ENCODE measurements at regions not wholly inside any gene's neighbourhood (a gene's known extent, or its start where the extent isn't known, plus 50 kb on each side); places are given as distances from the start of the nearest gene placed in this dataset.
A peak's percentile ranks its signal among the peaks of the same experiment; 100 is the strongest.

GRCh38 chr7:117951691-117952280 is 78.5 kb upstream of the CTTNBP2 start:
- Histone ChIP-seq H3K36me3 (ENCODE audit: insufficient read depth, low read depth, low read length) (no peaks in the 10 kb centered on the region), H3K4me3 (ENCODE audit: low read length) (no peak overlapping the region), H3K9me3 (ENCODE audit: insufficient read depth, low read depth, low read length) (no peaks in the 10 kb centered on the region), H3K27ac (ENCODE audit: low read length) (no peak overlapping the region), H3K4me1 (ENCODE audit: insufficient read depth, low read length) (peaks cover 3% of the 10 kb centered on the region; the same call in 1 of the 2 replicates), H3K9ac (ENCODE audit: low read depth, low read length) (no peak overlapping the region), H3K27me3 (ENCODE audit: insufficient read depth, low read length) (no peaks in the 10 kb centered on the region)

DNA sequence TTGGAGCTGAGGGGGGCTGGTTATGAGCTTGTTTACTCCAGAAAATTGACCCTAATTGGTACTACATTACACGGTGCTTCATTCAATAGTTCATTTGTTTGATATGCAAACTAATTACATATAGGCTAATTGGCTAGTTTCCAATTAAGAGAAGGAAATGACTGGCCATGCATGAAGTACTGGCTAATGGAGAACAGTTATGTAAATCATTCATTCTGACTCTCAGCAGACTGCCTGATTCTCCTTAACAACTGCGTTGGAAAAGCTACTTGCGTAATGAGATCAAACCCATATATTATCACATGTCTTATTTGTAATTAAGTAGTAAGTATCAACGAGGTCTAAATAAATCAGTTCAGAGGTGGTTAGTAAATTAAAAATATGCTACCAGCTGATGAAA is 81.8 kb upstream of the CTTNBP2 start:
- Histone ChIP-seq H3K27ac (ENCODE audit: low read length) (no peak overlapping the region), H3K9me3 (ENCODE audit: insufficient read depth, low read depth, low read length) (no peaks in the 10 kb centered on the region), H3K4me3 (ENCODE audit: low read length) (no peak overlapping the region), H3K9ac (ENCODE audit: low read depth, low read length) (no peak overlapping the region), H3K36me3 (ENCODE audit: insufficient read depth, low read depth, low read length) (no peaks in the 10 kb centered on the region), H3K4me1 (ENCODE audit: insufficient read depth, low read length) (peaks cover 3% of the 10 kb centered on the region; the same call in 1 of the 2 replicates), H3K27me3 (ENCODE audit: insufficient read depth, low read length) (no peaks in the 10 kb centered on the region)

GRCh38 chr7:117960351-117960750 is 87.1 kb upstream of the CTTNBP2 start:
- no peaks in the 10 kb centered on the region for H3K27me3 ChIP-seq (ENCODE audit: insufficient read depth, low read length)
- no peaks in the 10 kb centered on the region for H3K9me3 ChIP-seq (ENCODE audit: insufficient read depth, low read depth, low read length)
- H3K9ac ChIP-seq (ENCODE audit: low read depth, low read length), result no peak overlapping the region
- H3K4me3 ChIP-seq (ENCODE audit: low read length), result no peak overlapping the region
- no peaks in the 10 kb centered on the region for H3K36me3 ChIP-seq (ENCODE audit: insufficient read depth, low read depth, low read length)
- H3K27ac ChIP-seq (ENCODE audit: low read length), result no peak overlapping the region
- H3K4me1 ChIP-seq (ENCODE audit: insufficient read depth, low read length), result peaks cover 38% of the 10 kb centered on the region

GRCh38 chr7:117961235-117961634 is 88.0 kb upstream of the CTTNBP2 start:
- Histone ChIP-seq H3K27me3 (ENCODE audit: insufficient read depth, low read length) (no peaks in the 10 kb centered on the region), H3K9ac (ENCODE audit: low read depth, low read length) (no peak overlapping the region)

GRCh38 chr7:117962366-117962994 is 89.2 kb upstream of the CTTNBP2 start:
- no peaks in the 10 kb centered on the region for H3K36me3 ChIP-seq (ENCODE audit: insufficient read depth, low read depth, low read length)
- H3K9ac ChIP-seq (ENCODE audit: low read depth, low read length), result peak overlapping the region; percentile 23; the same call in 1 of the 2 replicates
- H3K27me3 ChIP-seq (ENCODE audit: insufficient read depth, low read length), result no peaks in the 10 kb centered on the region
- H3K27ac ChIP-seq (ENCODE audit: low read length), result no peak overlapping the region
- no peak overlapping the region for H3K4me3 ChIP-seq (ENCODE audit: low read length)
- H3K4me1 ChIP-seq (ENCODE audit: insufficient read depth, low read length), result peaks cover 38% of the 10 kb centered on the region
- H3K9me3 ChIP-seq (ENCODE audit: insufficient read depth, low read depth, low read length), result no peaks in the 10 kb centered on the region

More at GRCh38 chr7:117961235-117961634, 88.0 kb upstream of the CTTNBP2 start:
- Histone ChIP-seq H3K9me3 (ENCODE audit: insufficient read depth, low read depth, low read length) (no peaks in the 10 kb centered on the region), H3K4me3 (ENCODE audit: low read length) (no peak overlapping the region), H3K4me1 (ENCODE audit: insufficient read depth, low read length) (peaks cover 38% of the 10 kb centered on the region), H3K36me3 (ENCODE audit: insufficient read depth, low read depth, low read length) (no peaks in the 10 kb centered on the region), H3K27ac (ENCODE audit: low read length) (no peak overlapping the region)

DNA sequence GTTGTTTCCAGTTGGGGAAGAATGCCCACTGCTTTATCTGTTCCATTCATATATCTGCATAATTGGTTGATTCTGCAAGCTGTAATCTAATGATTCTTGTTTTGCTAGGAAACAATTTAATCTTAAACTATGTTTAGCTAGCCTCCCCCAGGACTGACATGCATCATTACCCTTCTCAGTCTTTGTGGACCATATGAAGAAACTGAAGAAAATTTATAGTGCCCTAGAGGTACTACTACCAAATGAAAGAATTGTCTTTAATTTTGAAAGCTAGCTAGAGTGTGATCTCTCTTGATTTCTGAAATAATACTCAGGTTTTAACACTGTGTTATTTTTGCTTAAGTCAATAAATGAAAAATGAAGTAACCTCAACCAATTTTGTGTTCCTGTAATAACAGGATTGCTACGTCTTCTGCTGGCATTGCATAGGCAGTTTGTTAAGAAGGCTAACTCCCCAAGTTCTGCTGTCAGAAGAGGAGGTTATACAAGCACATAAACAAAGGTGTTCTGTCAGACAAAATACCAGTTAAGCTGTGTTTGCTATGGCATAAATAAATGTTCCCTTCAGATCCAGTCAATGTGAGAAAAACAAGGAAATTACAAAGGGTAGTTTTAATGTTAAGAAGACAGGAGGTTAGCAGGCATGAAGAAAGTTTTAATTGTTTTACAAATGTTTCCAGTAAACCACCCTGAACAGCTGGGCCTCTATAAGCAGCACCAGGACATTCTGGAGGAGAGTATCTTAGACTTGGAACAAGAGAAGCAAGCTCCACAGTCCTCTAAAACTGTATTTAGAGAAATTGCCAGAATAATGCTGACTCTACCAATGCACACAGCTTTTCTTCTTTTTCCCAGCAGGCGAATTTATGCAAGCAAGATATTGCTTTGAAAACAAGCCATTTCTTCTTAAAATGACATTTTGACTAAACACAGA is 90.3 kb upstream of the CTTNBP2 start:
- no peak overlapping the region for H3K4me3 ChIP-seq (ENCODE audit: low read length)
- no peaks in the 10 kb centered on the region for H3K27me3 ChIP-seq (ENCODE audit: insufficient read depth, low read length)
- no peak overlapping the region for H3K9ac ChIP-seq (ENCODE audit: low read depth, low read length)
- H3K4me1 ChIP-seq (ENCODE audit: insufficient read depth, low read length), result peaks cover 38% of the 10 kb centered on the region
- H3K36me3 ChIP-seq (ENCODE audit: insufficient read depth, low read depth, low read length), result no peaks in the 10 kb centered on the region
- H3K9me3 ChIP-seq (ENCODE audit: insufficient read depth, low read depth, low read length), result no peaks in the 10 kb centered on the region
- H3K27ac ChIP-seq (ENCODE audit: low read length), result no peak overlapping the region

GRCh38 chr7:117970801-117971200 is 97.6 kb upstream of the CTTNBP2 start:
- no peaks in the 10 kb centered on the region for H3K36me3 ChIP-seq (ENCODE audit: insufficient read depth, low read depth, low read length)
- no peak overlapping the region for H3K9ac ChIP-seq (ENCODE audit: low read depth, low read length)
- H3K9me3 ChIP-seq (ENCODE audit: insufficient read depth, low read depth, low read length), result no peaks in the 10 kb centered on the region
- no peaks in the 10 kb centered on the region for H3K27me3 ChIP-seq (ENCODE audit: insufficient read depth, low read length)
- H3K4me3 ChIP-seq (ENCODE audit: low read length), result no peak overlapping the region
- H3K27ac ChIP-seq (ENCODE audit: low read length), result no peak overlapping the region
- H3K4me1 ChIP-seq (ENCODE audit: insufficient read depth, low read length), result no peaks in the 10 kb centered on the region

- Histone ChIP-seq H3K27ac (ENCODE audit: low read length) (no peak overlapping the region), H3K27me3 (ENCODE audit: insufficient read depth, low read length) (no peaks in the 10 kb centered on the region), H3K36me3 (ENCODE audit: insufficient read depth, low read depth, low read length) (no peaks in the 10 kb centered on the region), H3K9me3 (ENCODE audit: insufficient read depth, low read depth, low read length) (no peaks in the 10 kb centered on the region), H3K9ac (ENCODE audit: low read depth, low read length) (no peak overlapping the region), H3K4me3 (ENCODE audit: low read length) (no peak overlapping the region), H3K4me1 (ENCODE audit: insufficient read depth, low read length) (no peaks in the 10 kb centered on the region)
These were observed 98.5 kb upstream of the CTTNBP2 start for GRCh38 chr7:117971556-117972244.

GRCh38 chr7:117972606-117973005 is 99.4 kb upstream of the CTTNBP2 start:
- Histone ChIP-seq H3K27me3 (ENCODE audit: insufficient read depth, low read length) (no peaks in the 10 kb centered on the region), H3K27ac (ENCODE audit: low read length) (no peak overlapping the region), H3K4me1 (ENCODE audit: insufficient read depth, low read length) (no peaks in the 10 kb centered on the region), H3K9me3 (ENCODE audit: insufficient read depth, low read depth, low read length) (no peaks in the 10 kb centered on the region), H3K4me3 (ENCODE audit: low read length) (no peak overlapping the region), H3K36me3 (ENCODE audit: insufficient read depth, low read depth, low read length) (no peaks in the 10 kb centered on the region), H3K9ac (ENCODE audit: low read depth, low read length) (no peak overlapping the region)

DNA sequence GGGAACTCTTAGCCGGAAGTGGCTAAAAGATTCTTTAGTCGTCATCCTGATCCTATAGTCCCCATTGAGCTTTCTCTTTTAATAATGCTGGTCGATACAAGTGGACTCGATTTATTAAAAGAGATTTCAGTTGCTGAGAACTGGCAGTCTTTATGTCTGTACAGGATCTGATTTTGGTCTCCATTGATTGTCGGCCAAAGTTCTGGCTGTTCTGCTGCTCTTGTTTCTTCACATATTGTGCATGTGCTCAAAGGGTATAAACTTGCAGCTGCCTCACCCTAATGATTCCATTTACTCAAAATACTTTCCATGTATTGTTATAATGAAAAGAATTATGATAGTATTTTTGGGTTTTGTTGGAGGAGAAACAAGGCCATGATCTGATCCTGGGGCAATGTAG is 100.7 kb upstream of the CTTNBP2 start:
- Histone ChIP-seq H3K4me1 (ENCODE audit: insufficient read depth, low read length) (no peaks in the 10 kb centered on the region), H3K9ac (ENCODE audit: low read depth, low read length) (no peak overlapping the region), H3K4me3 (ENCODE audit: low read length) (no peak overlapping the region), H3K36me3 (ENCODE audit: insufficient read depth, low read depth, low read length) (no peaks in the 10 kb centered on the region), H3K27me3 (ENCODE audit: insufficient read depth, low read length) (no peaks in the 10 kb centered on the region), H3K27ac (ENCODE audit: low read length) (no peak overlapping the region), H3K9me3 (ENCODE audit: insufficient read depth, low read depth, low read length) (no peaks in the 10 kb centered on the region)

DNA sequence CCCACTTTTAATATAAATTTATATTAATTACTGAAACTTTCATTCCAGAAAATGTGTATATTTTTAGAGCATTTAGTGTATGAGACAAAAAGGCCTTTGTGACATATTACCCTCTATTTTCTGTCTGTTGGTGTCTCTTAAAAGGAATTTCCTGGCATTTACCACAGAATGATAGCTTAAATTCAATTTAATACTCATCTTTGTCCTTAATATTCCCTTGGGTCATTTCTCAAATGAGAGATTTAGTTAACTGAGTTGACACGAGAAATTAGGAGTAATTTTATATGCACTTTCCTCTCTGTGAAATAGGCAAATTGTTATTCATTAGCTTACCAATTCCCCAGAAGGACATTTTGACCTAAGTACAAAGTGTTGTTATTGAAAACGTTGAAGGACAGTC is 101.7 kb upstream of the CTTNBP2 start:
- Histone ChIP-seq H3K27ac (ENCODE audit: low read length) (no peak overlapping the region), H3K4me3 (ENCODE audit: low read length) (no peak overlapping the region), H3K9ac (ENCODE audit: low read depth, low read length) (no peak overlapping the region), H3K36me3 (ENCODE audit: insufficient read depth, low read depth, low read length) (no peaks in the 10 kb centered on the region), H3K27me3 (ENCODE audit: insufficient read depth, low read length) (no peaks in the 10 kb centered on the region), H3K9me3 (ENCODE audit: insufficient read depth, low read depth, low read length) (no peaks in the 10 kb centered on the region), H3K4me1 (ENCODE audit: insufficient read depth, low read length) (no peaks in the 10 kb centered on the region)

Data from iPS-20b (cell line).